ENCODE measurements at regions not wholly inside any gene's neighbourhood (a gene's known extent, or its start where the extent isn't known, plus 50 kb on each side); places are given as distances from the start of the nearest gene placed in this dataset.
"Not testable (repeated sequence)": the region's sequence is repeated elsewhere in the genome, so short reads cannot be mapped to it uniquely, and the experiment has no call there.

GRCh38 chr4:181802207-181802606 is 441.0 kb upstream of the TENM3 start:
- no peak for DNase-seq (ENCODE audit: extremely low spot score)
- WGBS: 81% methylated on average over 2 of the region's 2 CpGs

GRCh38 chr4:181807771-181808170 is 435.4 kb upstream of the TENM3 start:
- H3K27ac ChIP-seq (replicated peaks in 1 of 4): no peak overlapping the region
- TF ChIP-seq EP300 (IDR thresholded peaks at IDR 0.05) (no peak), POLR2A (IDR thresholded peaks at IDR 0.05; ENCODE audit: low read depth) (no peak), CTCF (IDR thresholded peaks at IDR 0.05) (no peak), POLR2AphosphoS5 (IDR thresholded peaks at IDR 0.05) (no peak)
- no peaks in the 10 kb centered on the region for H3K27me3 ChIP-seq
- H3K4me3 ChIP-seq: no peak overlapping the region
- no peaks in the 10 kb centered on the region for H3K9me3 ChIP-seq
- intact Hi-C loops (cut with DNase I): no loop called here
- no peaks in the 10 kb centered on the region for H3K36me3 ChIP-seq
- DNase-seq (ENCODE audit: extremely low spot score): no peak
- H3K4me1 ChIP-seq: no peaks in the 10 kb centered on the region

More at GRCh38 chr4:181802207-181802606, 441.0 kb upstream of the TENM3 start:
- intact Hi-C loops (cut with DNase I): no loop called here
- Histone ChIP-seq H3K27ac (replicated peaks in 1 of 4) (no peak overlapping the region), H3K4me1 (no peaks in the 10 kb centered on the region), H3K9me3 (no peaks in the 10 kb centered on the region), H3K27me3 (no peaks in the 10 kb centered on the region), H3K4me3 (no peak overlapping the region), H3K36me3 (no peaks in the 10 kb centered on the region)
- no peak for TF ChIP-seq POLR2A (IDR thresholded peaks at IDR 0.05; ENCODE audit: low read depth)
- no peak for TF ChIP-seq EP300 (IDR thresholded peaks at IDR 0.05)
- TF ChIP-seq POLR2AphosphoS5 (IDR thresholded peaks at IDR 0.05): no peak

GRCh38 chr4:181810711-181811110 is 432.5 kb upstream of the TENM3 start:
- 82% methylated on average over 5 of the region's 5 CpGs for WGBS
- no peak for DNase-seq (ENCODE audit: extremely low spot score)
- intact Hi-C loops (cut with DNase I): no loop called here
- no peaks in the 10 kb centered on the region for H3K9me3 ChIP-seq
- no peaks in the 10 kb centered on the region for H3K36me3 ChIP-seq
- H3K4me3 ChIP-seq: no peak overlapping the region
- no peaks in the 10 kb centered on the region for H3K4me1 ChIP-seq
- H3K27ac ChIP-seq (replicated peaks in 1 of 4): no peak overlapping the region
- TF ChIP-seq POLR2A (IDR thresholded peaks at IDR 0.05; ENCODE audit: low read depth): no peak
- H3K27me3 ChIP-seq: no peaks in the 10 kb centered on the region

- DNase-seq (ENCODE audit: extremely low spot score); H3K9me3 ChIP-seq; H3K27ac ChIP-seq (replicated peaks in 1 of 4); H3K36me3 ChIP-seq; H3K4me3 ChIP-seq; H3K27me3 ChIP-seq; H3K4me1 ChIP-seq; intact Hi-C loops (cut with DNase I): not testable (repeated sequence)
- 87% methylated on average over 5 of the region's 5 CpGs for WGBS
These were observed 431.7 kb upstream of the TENM3 start for GRCh38 chr4:181811550-181811949.

GRCh38 chr4:181819946-181820345 is 423.3 kb upstream of the TENM3 start:
- Histone ChIP-seq H3K36me3 (no peaks in the 10 kb centered on the region), H3K4me1 (no peaks in the 10 kb centered on the region), H3K27me3 (no peaks in the 10 kb centered on the region), H3K27ac (replicated peaks in 1 of 4) (no peak overlapping the region), H3K4me3 (no peak overlapping the region), H3K9me3 (no peaks in the 10 kb centered on the region)
- 92% methylated on average over 2 of the region's 2 CpGs for WGBS
- no peak for DNase-seq (ENCODE audit: extremely low spot score)
- intact Hi-C loops (cut with DNase I): no loop called here
- TF ChIP-seq EP300 (IDR thresholded peaks at IDR 0.05) (no peak), CTCF (IDR thresholded peaks at IDR 0.05) (no peak), POLR2A (IDR thresholded peaks at IDR 0.05; ENCODE audit: low read depth) (no peak), POLR2AphosphoS5 (IDR thresholded peaks at IDR 0.05) (no peak)

GRCh38 chr4:181820553-181820952 is 422.6 kb upstream of the TENM3 start:
- Histone ChIP-seq H3K36me3 (no peaks in the 10 kb centered on the region), H3K27me3 (no peaks in the 10 kb centered on the region), H3K9me3 (no peaks in the 10 kb centered on the region), H3K4me1 (no peaks in the 10 kb centered on the region), H3K4me3 (no peak overlapping the region), H3K27ac (replicated peaks in 1 of 4) (no peak overlapping the region)
- no peak for TF ChIP-seq POLR2A (IDR thresholded peaks at IDR 0.05; ENCODE audit: low read depth)
- TF ChIP-seq EP300 (IDR thresholded peaks at IDR 0.05): no peak
- no peak for TF ChIP-seq CTCF (IDR thresholded peaks at IDR 0.05)
- TF ChIP-seq POLR2AphosphoS5 (IDR thresholded peaks at IDR 0.05): no peak
- 85% methylated on average over 5 of the region's 5 CpGs for WGBS
- intact Hi-C loops (cut with DNase I): no loop called here
- no peak for DNase-seq (ENCODE audit: extremely low spot score)

Measured in esophagus muscularis mucosa (tissue), 4 donors.